Kidney (tissue), 13 donors: ENCODE measurements at regions not wholly inside any gene's neighbourhood (a gene's known extent, or its start where the extent isn't known, plus 50 kb on each side); places are given as distances from the start of the nearest gene placed in this dataset.

ENCODE experiments used
- DNase-seq, 5 donors: peaks; one replicate each; pipeline ENCODE4 v3.0.0-alpha.2; 2013 to 2020
- FAIRE-seq: peaks from 2 replicates; lab custom pipeline; 2012; peaks lifted over from hg19 to GRCh38; lab: Jason Lieb, UNC
- H3K27ac ChIP-seq, 2 donors: one replicate each; pipeline ENCODE4 v1.7.0; 2013; ENCODE audit warnings: low read depth in 2 of 2, low read length in 2 of 2, inconsistent platforms in 1 of 2
- H3K27me3 ChIP-seq: one replicate; pipeline ENCODE4 v1.7.1; 2013; ENCODE audit warnings: low read length, inconsistent platforms; ENCODE audit not compliant: control insufficient read depth, insufficient read depth
- H3K36me3 ChIP-seq, 3 donors: one replicate each; pipeline versions ENCODE4 v1.7.0 to v1.7.1; 2013; ENCODE audit warnings: low read length in 3 of 3, control low read depth in 1 of 3, inconsistent platforms in 1 of 3; ENCODE audit not compliant: insufficient read depth in 3 of 3, control insufficient read depth in 2 of 3
- H3K4me1 ChIP-seq, 3 donors: one replicate each; pipeline versions ENCODE4 v1.7.0 to v1.7.1; 2013; ENCODE audit warnings: low read length in 3 of 3, inconsistent platforms in 1 of 3, low read depth in 1 of 3; ENCODE audit not compliant: control insufficient read depth in 2 of 3, insufficient read depth in 2 of 3
- H3K4me3 ChIP-seq, 3 donors: one replicate each; pipeline versions ENCODE4 v1.7.0 to v1.8.1; 2013; ENCODE audit warnings: low read length in 3 of 3, control low read depth in 1 of 3, inconsistent platforms in 1 of 3
- H3K9ac ChIP-seq, 3 donors: one replicate each; pipeline versions ENCODE4 v1.7.0 to v1.7.1; 2013; ENCODE audit warnings: low read length in 3 of 3, control low read depth in 1 of 3, inconsistent platforms in 1 of 3
- H3K9me3 ChIP-seq, 3 donors: one replicate each; pipeline versions ENCODE4 v1.7.0 to v1.7.1; 2013; ENCODE audit warnings: low read length in 3 of 3, control low read depth in 1 of 3, inconsistent platforms in 1 of 3; ENCODE audit not compliant: control insufficient read depth in 2 of 3, insufficient read depth in 1 of 3
- CTCF ChIP-seq: IDR thresholded peaks from 3 replicates; pipeline ENCODE4 v1.5.1; 2012; ENCODE audit warnings: mild to moderate bottlenecking, moderate library complexity, borderline replicate concordance; ENCODE audit not compliant: insufficient read depth; ENCODE audit errors: extremely low read depth
- intact Hi-C: fragments of 100-400 bp; cut with DNase I; formaldehyde crosslinking; loops from one replicate; pipeline ENCODE4 v1.11.1; 2022
- donor health status: control.
- donor health status: control.
- donor health status: control.
- donor health status: control.
- donor health status: control.
- donor health status: DM: yes; HTN: yes; CAD: no.
- donor health status: Normal renal cell carcinoma (clear cell type).

DNA sequence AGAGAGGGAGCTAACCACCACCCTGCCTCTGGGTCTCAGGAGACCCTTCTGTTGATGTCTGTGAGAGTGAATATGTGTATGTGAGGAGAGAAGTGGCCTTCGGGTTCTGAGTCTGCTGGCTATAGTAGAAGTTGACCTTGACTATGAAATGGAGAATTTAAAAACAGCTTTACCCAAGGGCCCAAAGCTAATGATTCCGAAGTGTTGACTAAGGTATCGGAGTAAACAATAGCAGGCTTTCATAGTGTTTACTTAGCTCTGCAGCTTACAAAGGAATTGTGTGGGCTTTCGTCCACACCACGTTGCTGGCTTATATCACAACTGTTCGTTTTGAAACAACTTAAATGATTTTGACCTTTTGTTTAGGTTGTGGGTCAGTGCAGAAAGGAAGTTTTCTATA, 126.5 kb upstream of the JAG1 start:
- intact Hi-C loops = no loop called here
- no peak for TF ChIP-seq CTCF
- no peak overlapping the region for H3K27ac ChIP-seq
- H3K9ac ChIP-seq = no peak overlapping the region
- DNase-seq = no peak
- no peak for FAIRE-seq
- no peaks in the 10 kb centered on the region for H3K4me1 ChIP-seq
- H3K9me3 ChIP-seq = no peaks in the 10 kb centered on the region
- no peak overlapping the region for H3K4me3 ChIP-seq
- no peaks in the 10 kb centered on the region for H3K36me3 ChIP-seq
- H3K27me3 ChIP-seq = no peaks in the 10 kb centered on the region

GRCh38 chr20:10802236-10802635, 128.4 kb upstream of the JAG1 start:
- DNase-seq (no peak), FAIRE-seq (no peak)
- intact Hi-C loops = no loop called here
- H3K9me3 ChIP-seq = no peaks in the 10 kb centered on the region
- no peaks in the 10 kb centered on the region for H3K27me3 ChIP-seq
- H3K4me3 ChIP-seq = no peak overlapping the region
- H3K4me1 ChIP-seq = no peaks in the 10 kb centered on the region
- no peak overlapping the region for H3K27ac ChIP-seq
- H3K9ac ChIP-seq = no peak overlapping the region
- no peak for TF ChIP-seq CTCF
- H3K36me3 ChIP-seq = no peaks in the 10 kb centered on the region

GRCh38 chr20:10805764-10806163, 132.0 kb upstream of the JAG1 start:
- Histone ChIP-seq H3K4me3 (no peak overlapping the region), H3K9ac (no peak overlapping the region), H3K4me1 (no peaks in the 10 kb centered on the region), H3K27me3 (no peaks in the 10 kb centered on the region), H3K9me3 (no peaks in the 10 kb centered on the region), H3K27ac (no peak overlapping the region), H3K36me3 (no peaks in the 10 kb centered on the region)
- FAIRE-seq = no peak
- DNase-seq = peak in 2 of 5 donors; percentile 24 to 47
- intact Hi-C loops = no loop called here
- no peak for TF ChIP-seq CTCF

DNA sequence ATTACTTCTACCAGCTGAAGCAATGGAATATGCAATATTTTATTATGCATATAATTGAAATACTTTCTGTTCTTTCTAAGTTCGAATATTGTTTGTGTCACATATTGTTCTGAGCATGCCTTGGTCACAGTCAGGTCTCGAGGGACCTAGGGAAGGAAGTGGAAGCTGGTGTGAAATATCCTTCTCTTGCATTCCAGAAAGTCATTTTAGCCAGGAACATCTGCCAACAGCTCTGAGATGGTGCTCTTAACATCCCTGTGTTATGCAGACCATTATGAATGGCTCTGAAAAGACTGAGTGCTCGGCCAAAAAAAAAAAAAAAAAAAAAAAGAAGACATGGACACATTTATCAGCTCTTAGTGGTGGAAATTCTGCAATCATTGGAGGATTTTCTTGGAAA, 132.7 kb upstream of the JAG1 start:
- Histone ChIP-seq H3K4me3 (no peak overlapping the region), H3K27ac (no peak overlapping the region), H3K36me3 (no peaks in the 10 kb centered on the region), H3K9me3 (no peaks in the 10 kb centered on the region), H3K27me3 (no peaks in the 10 kb centered on the region), H3K9ac (no peak overlapping the region), H3K4me1 (no peaks in the 10 kb centered on the region)
- intact Hi-C loops = no loop called here
- FAIRE-seq (no peak), DNase-seq (no peak)
- TF ChIP-seq CTCF = no peak
